IPS DF 6.9 (cell line): ENCODE measurements at regions not wholly inside any gene's neighbourhood (a gene's known extent, or its start where the extent isn't known, plus 50 kb on each side); places are given as distances from the start of the nearest gene placed in this dataset.
"Not testable (repeated sequence)": the region's sequence is repeated elsewhere in the genome, so short reads cannot be mapped to it uniquely, and the experiment has no call there.

Experiments used
- DNase-seq: peaks from one replicate; pipeline ENCODE4 v3.0.0-alpha.2; 2013; ENCODE audit warnings: low read depth, low spot score
- H3K27ac ChIP-seq: one replicate; pipeline ENCODE4 v1.5.1; 2013; ENCODE audit warnings: low read length, control low read depth
- H3K27me3 ChIP-seq: 2 replicates; pipeline ENCODE4 v1.6.1; 2013; ENCODE audit warnings: mild to moderate bottlenecking, low read length; ENCODE audit not compliant: control insufficient read depth, insufficient read depth
- H3K36me3 ChIP-seq: 2 replicates; pipeline ENCODE4 v1.6.1; 2013; ENCODE audit warnings: low read length; ENCODE audit not compliant: control insufficient read depth, insufficient read depth
- H3K4me1 ChIP-seq: 2 replicates; pipeline ENCODE4 v1.6.1; 2013; ENCODE audit warnings: low read length; ENCODE audit not compliant: control insufficient read depth, insufficient read depth
- H3K4me3 ChIP-seq: 2 replicates; pipeline ENCODE4 v1.5.1; 2013; ENCODE audit warnings: mild to moderate bottlenecking, low read length
- H3K9me3 ChIP-seq: 2 replicates; pipeline ENCODE4 v1.6.1; 2013; ENCODE audit warnings: low read length, inconsistent platforms; ENCODE audit not compliant: control insufficient read depth, insufficient read depth
- WGBS: extraction: QIAGEN DNeasy Blood & Tissue Kit; methylation state at CpG from one replicate; pipeline ENCODE4 v1.1.7; 2013; ENCODE audit warnings: mixed read lengths, missing lambda C conversion rate; ENCODE audit not compliant: insufficient read length, insufficient coverage; 5-methylcytosine and 5-hydroxymethylcytosine counted together

GRCh38 chr2:144771348-144771747, 251.4 kb upstream of the ZEB2 start:
- H3K27me3 ChIP-seq: no peaks in the 10 kb centered on the region
- no peaks in the 10 kb centered on the region for H3K4me1 ChIP-seq
- no peaks in the 10 kb centered on the region for H3K36me3 ChIP-seq
- no peaks in the 10 kb centered on the region for H3K9me3 ChIP-seq
- no peak overlapping the region for H3K27ac ChIP-seq
- DNase-seq: no peak
- no CpG with 5 or more reads among the region's 3 CpGs for WGBS
- H3K4me3 ChIP-seq: no peak overlapping the region

- no peaks in the 10 kb centered on the region for H3K9me3 ChIP-seq
- H3K27ac ChIP-seq: no peak overlapping the region
- no peaks in the 10 kb centered on the region for H3K27me3 ChIP-seq
- no peak for DNase-seq
- H3K36me3 ChIP-seq: no peaks in the 10 kb centered on the region
- no peak overlapping the region for H3K4me3 ChIP-seq
- no CpG with 5 or more reads among the region's 6 CpGs for WGBS
- H3K4me1 ChIP-seq: no peaks in the 10 kb centered on the region
These were observed 250.8 kb upstream of the ZEB2 start for GRCh38 chr2:144770616-144771230.

- no CpG with 5 or more reads among the region's 2 CpGs for WGBS
- H3K27me3 ChIP-seq: not testable (repeated sequence)
These were observed 241.0 kb upstream of the ZEB2 start for GRCh38 chr2:144760939-144761338.

GRCh38 chr2:144759746-144760145, 239.8 kb upstream of the ZEB2 start:
- Histone ChIP-seq H3K9me3 (no peaks in the 10 kb centered on the region), H3K27me3 (no peaks in the 10 kb centered on the region), H3K36me3 (no peaks in the 10 kb centered on the region), H3K27ac (no peak overlapping the region), H3K4me3 (no peak overlapping the region), H3K4me1 (peaks cover 1% of the 10 kb centered on the region; the same call in 1 of the 2 replicates)
- DNase-seq: no peak

More at GRCh38 chr2:144760939-144761338, 241.0 kb upstream of the ZEB2 start:
- not testable (repeated sequence) for H3K27ac ChIP-seq, H3K36me3 ChIP-seq, H3K4me1 ChIP-seq, H3K4me3 ChIP-seq, H3K9me3 ChIP-seq, DNase-seq

- not testable (repeated sequence) for DNase-seq, H3K36me3 ChIP-seq, H3K4me3 ChIP-seq, H3K9me3 ChIP-seq, H3K27ac ChIP-seq, H3K27me3 ChIP-seq, H3K4me1 ChIP-seq
These were observed 238.3 kb upstream of the ZEB2 start for GRCh38 chr2:144758196-144758595.

GRCh38 chr2:144753416-144753815, 233.5 kb upstream of the ZEB2 start:
- Histone ChIP-seq H3K4me1 (peaks cover 1% of the 10 kb centered on the region; the same call in 1 of the 2 replicates), H3K36me3 (no peaks in the 10 kb centered on the region), H3K9me3 (peaks cover 1% of the 10 kb centered on the region), H3K27ac (no peak overlapping the region), H3K27me3 (no peaks in the 10 kb centered on the region), H3K4me3 (no peak overlapping the region)
- WGBS: 100% methylated on average over 2 of the region's 3 CpGs
- DNase-seq: no peak

- Histone ChIP-seq H3K27ac (no peak overlapping the region), H3K4me3 (no peak overlapping the region), H3K9me3 (peaks cover 1% of the 10 kb centered on the region), H3K4me1 (peaks cover 1% of the 10 kb centered on the region; the same call in 1 of the 2 replicates), H3K27me3 (no peaks in the 10 kb centered on the region), H3K36me3 (no peaks in the 10 kb centered on the region)
- DNase-seq: no peak
- no CpG with 5 or more reads among the region's 3 CpGs for WGBS
These were observed 231.4 kb upstream of the ZEB2 start for GRCh38 chr2:144751142-144751905.

GRCh38 chr2:144749188-144749587, 229.3 kb upstream of the ZEB2 start:
- Histone ChIP-seq H3K4me3 (no peak overlapping the region), H3K9me3 (peaks cover 1% of the 10 kb centered on the region), H3K27ac (no peak overlapping the region), H3K36me3 (no peaks in the 10 kb centered on the region), H3K4me1 (no peaks in the 10 kb centered on the region), H3K27me3 (no peaks in the 10 kb centered on the region)
- DNase-seq: no peak
- WGBS: no CpG with 5 or more reads among the region's 1 CpG

- no peak overlapping the region for H3K27ac ChIP-seq
- H3K9me3 ChIP-seq: peaks cover 1% of the 10 kb centered on the region
- H3K4me3 ChIP-seq: no peak overlapping the region
- no CpG with 5 or more reads among the region's 5 CpGs for WGBS
- no peaks in the 10 kb centered on the region for H3K4me1 ChIP-seq
- no peak for DNase-seq
- no peaks in the 10 kb centered on the region for H3K36me3 ChIP-seq
- no peaks in the 10 kb centered on the region for H3K27me3 ChIP-seq
These were observed 228.5 kb upstream of the ZEB2 start for GRCh38 chr2:144748443-144748842.

- H3K4me3 ChIP-seq: no peak overlapping the region
- no peaks in the 10 kb centered on the region for H3K27me3 ChIP-seq
- no peak overlapping the region for H3K27ac ChIP-seq
- H3K36me3 ChIP-seq: no peaks in the 10 kb centered on the region
- H3K9me3 ChIP-seq: peaks cover 1% of the 10 kb centered on the region
- no peak for DNase-seq
- H3K4me1 ChIP-seq: no peaks in the 10 kb centered on the region
- no CpG with 5 or more reads among the region's 14 CpGs for WGBS
These were observed 227.7 kb upstream of the ZEB2 start for GRCh38 chr2:144747571-144747970.

GRCh38 chr2:144745424-144745823, 225.5 kb upstream of the ZEB2 start:
- no peaks in the 10 kb centered on the region for H3K36me3 ChIP-seq
- DNase-seq: no peak
- no peak overlapping the region for H3K4me3 ChIP-seq
- no peaks in the 10 kb centered on the region; the same call in 1 of the 2 replicates for H3K27me3 ChIP-seq
- no CpG with 5 or more reads among the region's 6 CpGs for WGBS
- no peak overlapping the region for H3K27ac ChIP-seq
- H3K9me3 ChIP-seq: peaks cover 1% of the 10 kb centered on the region
- no peaks in the 10 kb centered on the region for H3K4me1 ChIP-seq
